ENCODE measurements at regions not wholly inside any gene's neighbourhood (a gene's known extent, or its start where the extent isn't known, plus 50 kb on each side); places are given as distances from the start of the nearest gene placed in this dataset.

- no peak for TF ChIP-seq POLR2A (IDR thresholded peaks at IDR 0.05)
- no peak for TF ChIP-seq EP300 (IDR thresholded peaks at IDR 0.05)
Measured at GRCh38 chr22:49701380-49702067, 126.1 kb downstream of the BRD1 start.

All from tibial nerve (tissue), 3 donors.